ENCODE measurements at regions not wholly inside any gene's neighbourhood (a gene's known extent, or its start where the extent isn't known, plus 50 kb on each side); places are given as distances from the start of the nearest gene placed in this dataset.

DNA sequence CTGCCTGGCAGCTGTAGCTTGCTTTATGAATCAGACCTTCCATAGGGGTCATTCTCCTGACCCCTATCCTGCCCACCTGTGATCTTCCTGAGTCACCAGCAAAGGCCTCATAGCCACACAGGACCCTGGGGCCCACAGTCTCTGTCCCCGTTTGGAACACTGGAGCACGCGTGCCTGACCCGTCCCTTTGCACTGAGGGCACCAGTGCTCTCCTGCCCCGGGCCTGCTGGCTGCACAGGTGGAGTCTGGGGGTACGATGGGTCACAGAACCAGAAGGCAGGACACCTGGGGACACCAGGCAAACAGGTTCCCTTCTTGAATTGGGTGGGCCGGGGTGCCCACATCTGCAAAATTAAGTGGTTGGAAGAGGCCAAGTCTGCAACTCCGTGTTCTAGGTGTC lies 97.2 kb downstream of the CPZ start:
- Histone ChIP-seq H3K4me3 (ENCODE audit: low read depth, low read length, poor library complexity, severe bottlenecking) (no peak overlapping the region), H3K9me3 (ENCODE audit: low read depth, low read length, poor library complexity, severe bottlenecking) (no peaks in the 10 kb centered on the region), H3K4me1 (ENCODE audit: insufficient read depth, low read length, poor library complexity, severe bottlenecking) (no peaks in the 10 kb centered on the region), H3K27ac (ENCODE audit: low read depth, low read length, poor library complexity, severe bottlenecking) (no peak overlapping the region), H3K27me3 (replicated peaks; ENCODE audit: insufficient read depth, low read depth, low read length, poor library complexity) (peaks cover 68% of the 10 kb centered on the region), H3K36me3 (ENCODE audit: insufficient read depth, low read length, poor library complexity, severe bottlenecking) (no peaks in the 10 kb centered on the region)
- no peak for DNase-seq (ENCODE audit: low spot score)
- CTCF ChIA-PET, result interaction anchor here (2.4 kb wide), 1 partner anchor 196 kb away, joined by 11 read pairs; no protein-coding TSS in a partner anchor
- POLR2A ChIA-PET (ENCODE audit: low non-redundant PET), result no interaction called here
- intact Hi-C loops (cut with micrococcal nuclease; ENCODE audit: unreplicated experiment), result no loop called here
- BruUV-seq (replicated peaks), result no TSS peak
- TF ChIP-seq, protein P1, sequence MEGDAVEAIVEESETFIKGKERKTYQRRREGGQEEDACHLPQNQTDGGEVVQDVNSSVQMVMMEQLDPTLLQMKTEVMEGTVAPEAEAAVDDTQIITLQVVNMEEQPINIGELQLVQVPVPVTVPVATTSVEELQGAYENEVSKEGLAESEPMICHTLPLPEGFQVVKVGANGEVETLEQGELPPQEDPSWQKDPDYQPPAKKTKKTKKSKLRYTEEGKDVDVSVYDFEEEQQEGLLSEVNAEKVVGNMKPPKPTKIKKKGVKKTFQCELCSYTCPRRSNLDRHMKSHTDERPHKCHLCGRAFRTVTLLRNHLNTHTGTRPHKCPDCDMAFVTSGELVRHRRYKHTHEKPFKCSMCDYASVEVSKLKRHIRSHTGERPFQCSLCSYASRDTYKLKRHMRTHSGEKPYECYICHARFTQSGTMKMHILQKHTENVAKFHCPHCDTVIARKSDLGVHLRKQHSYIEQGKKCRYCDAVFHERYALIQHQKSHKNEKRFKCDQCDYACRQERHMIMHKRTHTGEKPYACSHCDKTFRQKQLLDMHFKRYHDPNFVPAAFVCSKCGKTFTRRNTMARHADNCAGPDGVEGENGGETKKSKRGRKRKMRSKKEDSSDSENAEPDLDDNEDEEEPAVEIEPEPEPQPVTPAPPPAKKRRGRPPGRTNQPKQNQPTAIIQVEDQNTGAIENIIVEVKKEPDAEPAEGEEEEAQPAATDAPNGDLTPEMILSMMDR (conservative IDR thresholded peaks at IDR 0.05; ENCODE audit: low read depth, low read length), result no peak
- TF ChIP-seq EZH2 (IDR thresholded peaks at IDR 0.05; ENCODE audit: borderline replicate concordance, low read depth, low read length, poor library complexity, severe bottlenecking), result no peak

DNA sequence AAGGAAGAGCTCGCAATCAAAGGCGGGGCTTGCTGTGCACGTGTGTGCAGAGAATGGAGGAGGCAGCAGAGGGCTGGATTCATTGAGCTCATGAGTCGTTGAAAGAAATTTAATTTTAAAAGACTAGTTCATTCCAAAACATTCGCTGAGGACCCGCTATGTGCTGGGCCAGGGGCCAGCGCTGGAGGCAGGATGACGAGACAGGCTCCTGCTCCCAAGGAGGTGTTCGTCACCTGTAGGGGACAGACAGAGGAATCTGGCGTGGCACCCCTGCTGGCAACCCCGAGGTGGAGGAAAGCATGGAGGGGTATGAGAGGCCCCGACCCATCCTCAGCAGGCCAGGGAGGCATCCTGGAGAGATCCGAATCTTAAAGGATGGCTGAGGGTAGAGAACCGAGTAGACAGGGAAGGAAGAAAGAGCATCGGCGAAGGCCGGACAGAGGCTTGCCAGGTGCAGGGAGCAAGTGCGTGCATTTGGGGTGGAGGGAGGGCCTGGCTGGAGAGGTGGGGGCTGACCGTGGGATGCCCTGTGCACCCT lies 96.4 kb downstream of the CPZ start:
- no peak overlapping the region for H3K4me3 ChIP-seq (ENCODE audit: low read depth, low read length, poor library complexity, severe bottlenecking)
- no peaks in the 10 kb centered on the region for H3K36me3 ChIP-seq (ENCODE audit: insufficient read depth, low read length, poor library complexity, severe bottlenecking)
- intact Hi-C loops (cut with micrococcal nuclease; ENCODE audit: unreplicated experiment), result loop anchor here (1.0 kb wide), 2 partner anchors 197 to 229 kb away; no protein-coding TSS in a partner anchor
- BruUV-seq (replicated peaks), result no TSS peak
- H3K9me3 ChIP-seq (ENCODE audit: low read depth, low read length, poor library complexity, severe bottlenecking), result no peaks in the 10 kb centered on the region
- H3K27ac ChIP-seq (ENCODE audit: low read depth, low read length, poor library complexity, severe bottlenecking), result no peak overlapping the region
- peaks cover 68% of the 10 kb centered on the region for H3K27me3 ChIP-seq (replicated peaks; ENCODE audit: insufficient read depth, low read depth, low read length, poor library complexity)
- ChIA-PET POLR2A (ENCODE audit: low non-redundant PET) (no interaction called here), CTCF (interaction anchor here (0.5 to 2.4 kb wide), 6 partner anchors 10 to 229 kb away, joined by 3 to 23 read pairs (median 4); no protein-coding TSS in a partner anchor)
- TF ChIP-seq, protein P1 (conservative IDR thresholded peaks at IDR 0.05; ENCODE audit: low read depth, low read length), result no peak
- TF ChIP-seq EZH2 (IDR thresholded peaks at IDR 0.05; ENCODE audit: borderline replicate concordance, low read depth, low read length, poor library complexity, severe bottlenecking), result no peak
- DNase-seq (ENCODE audit: low spot score), result no peak
- H3K4me1 ChIP-seq (ENCODE audit: insufficient read depth, low read length, poor library complexity, severe bottlenecking), result no peaks in the 10 kb centered on the region

DNA sequence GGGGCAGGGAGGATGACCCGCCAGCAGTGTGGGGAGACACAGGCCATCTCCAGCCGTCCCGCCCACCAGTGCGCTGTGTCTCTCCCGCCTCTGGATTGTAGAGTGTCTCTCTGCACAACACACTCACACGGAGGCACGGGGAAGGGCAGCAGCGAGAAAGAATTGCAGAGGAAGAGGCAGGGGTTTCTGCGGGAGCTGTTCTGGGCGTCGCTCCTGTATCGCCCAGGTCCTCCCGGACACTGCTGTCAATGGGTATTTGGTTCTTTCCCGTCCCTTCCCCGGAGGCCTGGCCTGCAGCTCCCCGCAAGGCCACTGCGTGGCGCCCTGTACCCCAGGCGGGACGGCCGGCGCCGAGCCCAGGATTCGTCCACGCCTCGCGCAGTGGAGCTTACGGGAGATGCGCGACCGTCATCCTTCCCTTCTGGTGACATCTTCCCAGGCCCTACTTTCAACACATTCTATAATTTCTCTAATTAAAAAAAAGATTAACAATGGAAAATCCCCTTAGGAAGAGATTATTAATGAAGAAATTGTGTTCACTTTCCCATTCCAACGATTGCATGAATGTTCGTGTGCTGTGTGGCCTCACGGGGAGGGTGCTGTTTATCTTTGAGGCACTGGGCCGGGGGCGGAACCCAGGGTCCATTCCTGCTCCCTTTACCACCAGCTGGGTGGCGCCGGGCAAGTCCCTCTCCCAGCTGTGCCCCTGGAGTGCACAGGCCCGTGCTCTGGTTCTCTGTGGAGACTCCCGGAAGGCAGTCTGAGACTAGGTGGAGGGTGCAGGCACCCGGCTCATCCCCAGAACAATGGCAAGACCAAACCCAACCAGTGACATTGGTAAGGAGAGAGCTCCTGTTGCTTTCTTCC lies 95.7 kb downstream of the CPZ start:
- intact Hi-C loops (cut with micrococcal nuclease; ENCODE audit: unreplicated experiment), result loop anchor here (1.0 kb wide), 2 partner anchors 198 to 230 kb away; no protein-coding TSS in a partner anchor
- no TSS peak for BruUV-seq (replicated peaks)
- H3K27me3 ChIP-seq (replicated peaks; ENCODE audit: insufficient read depth, low read depth, low read length, poor library complexity), result peaks cover 62% of the 10 kb centered on the region

More for the DNA sequence above, 95.7 kb downstream of the CPZ start:
- no peak overlapping the region for H3K27ac ChIP-seq (ENCODE audit: low read depth, low read length, poor library complexity, severe bottlenecking)
- ChIA-PET CTCF (interaction anchor here (0.5 to 2.4 kb wide), 10 partner anchors 9 to 251 kb away, joined by 3 to 23 read pairs (median 4); no protein-coding TSS in a partner anchor), POLR2A (ENCODE audit: low non-redundant PET) (no interaction called here)
- no peak for TF ChIP-seq EZH2 (IDR thresholded peaks at IDR 0.05; ENCODE audit: borderline replicate concordance, low read depth, low read length, poor library complexity, severe bottlenecking)
- TF ChIP-seq, protein P1 (conservative IDR thresholded peaks at IDR 0.05; ENCODE audit: low read depth, low read length), result peak; percentile 89
- H3K4me3 ChIP-seq (ENCODE audit: low read depth, low read length, poor library complexity, severe bottlenecking), result no peak overlapping the region
- no peaks in the 10 kb centered on the region for H3K9me3 ChIP-seq (ENCODE audit: low read depth, low read length, poor library complexity, severe bottlenecking)
- peak; percentile 69 for DNase-seq (ENCODE audit: low spot score)
- H3K4me1 ChIP-seq (ENCODE audit: insufficient read depth, low read length, poor library complexity, severe bottlenecking), result no peaks in the 10 kb centered on the region
- H3K36me3 ChIP-seq (ENCODE audit: insufficient read depth, low read length, poor library complexity, severe bottlenecking), result no peaks in the 10 kb centered on the region

Measured in A673 (cell line).